ENCODE measurements at regions not wholly inside any gene's neighbourhood (a gene's known extent, or its start where the extent isn't known, plus 50 kb on each side); places are given as distances from the start of the nearest gene placed in this dataset.
"Not testable (repeated sequence)": the region's sequence is repeated elsewhere in the genome, so short reads cannot be mapped to it uniquely, and the experiment has no call there.

- Histone ChIP-seq H3F3A (ENCODE audit: insufficient read depth, low read length) (no peaks in the 10 kb centered on the region), H3K9ac (ENCODE audit: low read length) (no peak overlapping the region), H3K9me3 (replicated peaks; ENCODE audit: insufficient read depth, low read length) (no peaks in the 10 kb centered on the region), H3K9me2 (replicated peaks; ENCODE audit: insufficient read depth, low read length) (no peaks in the 10 kb centered on the region), H3K36me3 (replicated peaks; ENCODE audit: insufficient read depth, low read length) (no peaks in the 10 kb centered on the region), H3K4me3 (ENCODE audit: low read length) (no peak overlapping the region), H3K4me2 (ENCODE audit: low read depth, low read length) (no peak overlapping the region), H3K27me3 (replicated peaks; ENCODE audit: insufficient read depth, low read length) (no peaks in the 10 kb centered on the region), H2AFZ (ENCODE audit: low read length) (no peak overlapping the region), H3K27ac (ENCODE audit: low read length) (no peak overlapping the region), H3K4me1 (ENCODE audit: low read length) (no peaks in the 10 kb centered on the region), H4K20me1 (ENCODE audit: insufficient read depth, low read length) (no peaks in the 10 kb centered on the region), H3K79me2 (ENCODE audit: low read length) (no peaks in the 10 kb centered on the region)
- TF ChIP-seq EZH2 (optimal IDR thresholded peaks at IDR 0.05; ENCODE audit: low read depth, low read length) = no peak
- no peak for TF ChIP-seq CTCF (IDR thresholded peaks at IDR 0.05; ENCODE audit: low read length)
- TF ChIP-seq EZH2phosphoT487 (IDR thresholded peaks at IDR 0.05; ENCODE audit: low read length) = no peak
- no peak for DNase-seq
Measured at GRCh38 chr13:63774133-63774532, 2358.5 kb upstream of the PCDH20 start.

DNA sequence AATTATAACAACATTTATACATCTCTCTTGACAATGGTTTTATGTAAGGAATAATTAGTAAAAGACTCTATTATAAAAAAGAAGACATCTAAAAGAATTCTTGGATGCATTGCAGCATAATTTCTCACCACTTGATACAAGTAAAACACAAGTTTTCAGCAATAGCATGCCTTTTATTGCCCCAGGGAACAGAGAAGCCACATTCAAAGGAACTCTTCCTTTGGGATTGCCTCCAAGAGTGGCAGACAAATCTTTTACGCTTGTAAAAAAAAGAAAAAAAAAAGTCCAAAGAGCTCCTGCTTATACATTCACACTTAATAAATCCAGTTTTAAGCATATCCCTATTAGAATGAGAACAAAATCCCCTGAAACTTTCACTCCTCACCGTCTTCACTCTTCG lies 2357.8 kb upstream of the PCDH20 start:
- no peaks in the 10 kb centered on the region for H3K9me3 ChIP-seq (replicated peaks; ENCODE audit: insufficient read depth, low read length)
- TF ChIP-seq EZH2phosphoT487 (IDR thresholded peaks at IDR 0.05; ENCODE audit: low read length) (no peak), CTCF (IDR thresholded peaks at IDR 0.05; ENCODE audit: low read length) (no peak), EZH2 (optimal IDR thresholded peaks at IDR 0.05; ENCODE audit: low read depth, low read length) (no peak)

GRCh38 chr13:63757683-63758082 lies 2342.0 kb upstream of the PCDH20 start:
- H3K27me3 ChIP-seq (replicated peaks; ENCODE audit: insufficient read depth, low read length); H3K36me3 ChIP-seq (replicated peaks; ENCODE audit: insufficient read depth, low read length); H3K4me2 ChIP-seq (ENCODE audit: low read depth, low read length); H3K4me3 ChIP-seq (ENCODE audit: low read length); H3F3A ChIP-seq (ENCODE audit: insufficient read depth, low read length); H3K4me1 ChIP-seq (ENCODE audit: low read length); H3K79me2 ChIP-seq (ENCODE audit: low read length); H3K9me3 ChIP-seq (replicated peaks; ENCODE audit: insufficient read depth, low read length); H4K20me1 ChIP-seq (ENCODE audit: insufficient read depth, low read length); H2AFZ ChIP-seq (ENCODE audit: low read length); H3K9ac ChIP-seq (ENCODE audit: low read length); H3K27ac ChIP-seq (ENCODE audit: low read length); H3K9me2 ChIP-seq (replicated peaks; ENCODE audit: insufficient read depth, low read length); DNase-seq: not testable (repeated sequence)

More for the DNA sequence above, 2357.8 kb upstream of the PCDH20 start:
- Histone ChIP-seq H3K27ac (ENCODE audit: low read length) (no peak overlapping the region), H4K20me1 (ENCODE audit: insufficient read depth, low read length) (no peaks in the 10 kb centered on the region), H3K4me1 (ENCODE audit: low read length) (no peaks in the 10 kb centered on the region), H3K79me2 (ENCODE audit: low read length) (no peaks in the 10 kb centered on the region), H3K27me3 (replicated peaks; ENCODE audit: insufficient read depth, low read length) (no peaks in the 10 kb centered on the region), H3K4me3 (ENCODE audit: low read length) (no peak overlapping the region), H3K36me3 (replicated peaks; ENCODE audit: insufficient read depth, low read length) (no peaks in the 10 kb centered on the region), H2AFZ (ENCODE audit: low read length) (no peak overlapping the region), H3K4me2 (ENCODE audit: low read depth, low read length) (no peak overlapping the region), H3K9ac (ENCODE audit: low read length) (no peak overlapping the region), H3K9me2 (replicated peaks; ENCODE audit: insufficient read depth, low read length) (no peaks in the 10 kb centered on the region), H3F3A (ENCODE audit: insufficient read depth, low read length) (no peaks in the 10 kb centered on the region)
- no peak for DNase-seq

- H2AFZ ChIP-seq (ENCODE audit: low read length); H3K9ac ChIP-seq (ENCODE audit: low read length); H3K79me2 ChIP-seq (ENCODE audit: low read length); H3K9me2 ChIP-seq (replicated peaks; ENCODE audit: insufficient read depth, low read length); H3K27me3 ChIP-seq (replicated peaks; ENCODE audit: insufficient read depth, low read length); H3K4me1 ChIP-seq (ENCODE audit: low read length); H3K9me3 ChIP-seq (replicated peaks; ENCODE audit: insufficient read depth, low read length); H4K20me1 ChIP-seq (ENCODE audit: insufficient read depth, low read length); H3K4me2 ChIP-seq (ENCODE audit: low read depth, low read length); H3F3A ChIP-seq (ENCODE audit: insufficient read depth, low read length); H3K36me3 ChIP-seq (replicated peaks; ENCODE audit: insufficient read depth, low read length); H3K4me3 ChIP-seq (ENCODE audit: low read length); H3K27ac ChIP-seq (ENCODE audit: low read length); DNase-seq: not testable (repeated sequence)
Measured at GRCh38 chr13:63749857-63750256, 2334.2 kb upstream of the PCDH20 start.

GRCh38 chr13:63741814-63742101 lies 2326.1 kb upstream of the PCDH20 start:
- not testable (repeated sequence) for H3K9me3 ChIP-seq (replicated peaks; ENCODE audit: insufficient read depth, low read length); H3K9ac ChIP-seq (ENCODE audit: low read length); H2AFZ ChIP-seq (ENCODE audit: low read length); H3K27ac ChIP-seq (ENCODE audit: low read length); H4K20me1 ChIP-seq (ENCODE audit: insufficient read depth, low read length); DNase-seq; H3K9me2 ChIP-seq (replicated peaks; ENCODE audit: insufficient read depth, low read length); H3K4me3 ChIP-seq (ENCODE audit: low read length); H3K4me1 ChIP-seq (ENCODE audit: low read length); H3K36me3 ChIP-seq (replicated peaks; ENCODE audit: insufficient read depth, low read length); H3F3A ChIP-seq (ENCODE audit: insufficient read depth, low read length); H3K79me2 ChIP-seq (ENCODE audit: low read length); H3K27me3 ChIP-seq (replicated peaks; ENCODE audit: insufficient read depth, low read length); H3K4me2 ChIP-seq (ENCODE audit: low read depth, low read length)

Measured in MM.1S (cell line).